ENCODE measurements at regions not wholly inside any gene's neighbourhood (a gene's known extent, or its start where the extent isn't known, plus 50 kb on each side); places are given as distances from the start of the nearest gene placed in this dataset.

DNA sequence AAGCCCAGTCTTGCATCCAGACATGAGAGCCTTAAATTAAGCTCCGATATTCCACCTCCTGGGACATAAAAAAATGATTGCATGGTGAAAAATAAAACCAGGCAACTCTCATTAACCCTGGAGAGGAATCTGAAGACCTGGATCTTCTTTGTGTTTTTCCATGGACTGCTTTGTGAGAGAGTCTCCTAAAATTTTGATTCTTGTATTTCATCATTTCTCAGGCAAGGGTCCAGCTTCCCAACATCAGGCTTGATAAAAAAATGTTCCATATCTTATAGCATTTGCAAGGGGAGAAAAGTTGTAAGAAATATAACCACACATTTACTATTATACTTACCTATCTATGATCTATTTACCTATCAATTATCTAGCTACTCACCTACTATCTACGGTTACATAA, 327.5 kb upstream of the SPHKAP start:
- Histone ChIP-seq H3K27me3 (ENCODE audit: control insufficient read depth, insufficient read depth, low read length) (no peaks in the 10 kb centered on the region), H3K9ac (ENCODE audit: low read length) (no peak overlapping the region), H3K4me1 (ENCODE audit: control insufficient read depth, insufficient read depth, low read length) (no peaks in the 10 kb centered on the region), H3K27ac (ENCODE audit: low read depth, low read length) (no peak overlapping the region), H3K36me3 (ENCODE audit: control insufficient read depth, insufficient read depth, low read length) (no peaks in the 10 kb centered on the region), H3K4me3 (ENCODE audit: low read length) (no peak overlapping the region)

DNA sequence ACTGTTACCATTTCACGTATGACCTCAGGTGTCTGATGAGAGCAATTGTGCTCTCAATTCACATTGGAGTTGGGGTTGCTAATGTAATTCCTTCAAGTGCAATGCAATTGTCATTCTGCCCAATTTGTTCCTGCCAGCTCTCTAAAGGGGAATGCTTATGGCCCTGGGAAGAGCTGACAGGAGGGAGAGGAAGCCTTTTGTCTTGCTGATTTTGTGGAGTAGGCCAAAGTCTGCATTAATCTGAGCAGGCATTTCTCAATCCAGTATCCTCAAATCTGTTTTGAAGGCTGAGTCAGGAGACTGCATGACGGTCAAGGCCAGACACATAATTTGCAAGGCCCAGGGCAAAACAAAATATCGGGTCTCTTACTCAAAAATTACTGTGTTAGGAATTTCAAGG, 326.4 kb upstream of the SPHKAP start:
- no peaks in the 10 kb centered on the region for H3K4me1 ChIP-seq (ENCODE audit: control insufficient read depth, insufficient read depth, low read length)
- no peak overlapping the region for H3K4me3 ChIP-seq (ENCODE audit: low read length)
- no peak overlapping the region for H3K27ac ChIP-seq (ENCODE audit: low read depth, low read length)
- H3K36me3 ChIP-seq (ENCODE audit: control insufficient read depth, insufficient read depth, low read length) = no peaks in the 10 kb centered on the region
- H3K9ac ChIP-seq (ENCODE audit: low read length) = no peak overlapping the region
- H3K27me3 ChIP-seq (ENCODE audit: control insufficient read depth, insufficient read depth, low read length) = no peaks in the 10 kb centered on the region

- no peaks in the 10 kb centered on the region for H3K4me1 ChIP-seq (ENCODE audit: control insufficient read depth, insufficient read depth, low read length)
- no peak overlapping the region for H3K4me3 ChIP-seq (ENCODE audit: low read length)
- no peak overlapping the region for H3K27ac ChIP-seq (ENCODE audit: low read depth, low read length)
- H3K9ac ChIP-seq (ENCODE audit: low read length) = no peak overlapping the region
- no peaks in the 10 kb centered on the region for H3K36me3 ChIP-seq (ENCODE audit: control insufficient read depth, insufficient read depth, low read length)
- no peaks in the 10 kb centered on the region for H3K27me3 ChIP-seq (ENCODE audit: control insufficient read depth, insufficient read depth, low read length)
Observed at GRCh38 chr2:228507231-228507824, 325.8 kb upstream of the SPHKAP start.

GRCh38 chr2:228503731-228504130, 322.2 kb upstream of the SPHKAP start:
- H3K4me1 ChIP-seq (ENCODE audit: control insufficient read depth, insufficient read depth, low read length) = no peaks in the 10 kb centered on the region
- no peaks in the 10 kb centered on the region for H3K36me3 ChIP-seq (ENCODE audit: control insufficient read depth, insufficient read depth, low read length)
- no peaks in the 10 kb centered on the region for H3K27me3 ChIP-seq (ENCODE audit: control insufficient read depth, insufficient read depth, low read length)
- no peak overlapping the region for H3K9ac ChIP-seq (ENCODE audit: low read length)
- H3K27ac ChIP-seq (ENCODE audit: low read depth, low read length) = no peak overlapping the region
- no peak overlapping the region for H3K4me3 ChIP-seq (ENCODE audit: low read length)

DNA sequence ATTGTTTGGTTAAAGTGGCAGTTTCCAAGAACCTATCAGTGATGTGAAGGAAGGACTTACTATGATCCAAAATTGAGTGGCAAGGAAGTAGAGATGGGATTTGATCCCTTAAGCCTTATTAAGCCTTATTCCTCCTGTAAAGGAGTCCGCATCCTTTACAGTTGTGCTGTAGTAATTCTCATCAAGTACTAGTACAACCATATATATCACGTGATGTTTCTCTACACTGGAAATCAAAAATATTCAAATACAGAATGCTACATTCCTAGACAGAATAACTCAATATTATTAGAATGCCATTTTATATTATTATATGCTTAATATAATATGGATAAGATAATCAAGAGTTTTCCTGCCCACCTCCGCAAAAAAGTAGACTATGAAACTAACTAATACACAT, 312.4 kb upstream of the SPHKAP start:
- no peaks in the 10 kb centered on the region for H3K4me1 ChIP-seq (ENCODE audit: control insufficient read depth, insufficient read depth, low read length)
- no peak overlapping the region for H3K9ac ChIP-seq (ENCODE audit: low read length)
- no peaks in the 10 kb centered on the region for H3K36me3 ChIP-seq (ENCODE audit: control insufficient read depth, insufficient read depth, low read length)
- no peaks in the 10 kb centered on the region for H3K27me3 ChIP-seq (ENCODE audit: control insufficient read depth, insufficient read depth, low read length)
- H3K27ac ChIP-seq (ENCODE audit: low read depth, low read length) = no peak overlapping the region
- no peak overlapping the region for H3K4me3 ChIP-seq (ENCODE audit: low read length)

DNA sequence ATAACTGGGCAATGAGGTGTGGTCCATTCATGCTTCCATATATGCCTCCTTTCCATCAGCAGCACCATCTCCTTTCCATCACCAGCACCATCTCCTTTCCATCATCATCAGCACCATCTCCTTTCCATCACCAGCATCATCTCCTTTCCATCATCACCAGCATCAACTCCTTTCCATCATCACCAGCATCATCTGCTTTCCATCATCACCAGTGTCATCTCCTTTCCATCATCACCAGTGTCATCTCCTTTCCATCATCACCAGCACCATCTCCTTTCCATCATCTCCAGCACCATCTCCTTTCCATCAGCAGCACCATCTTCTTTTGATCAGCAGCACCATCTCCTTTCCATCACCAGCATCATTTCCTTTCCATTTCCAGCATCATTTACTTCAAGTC, 297.5 kb upstream of the SPHKAP start:
- Histone ChIP-seq H3K27ac (ENCODE audit: low read depth, low read length) (no peak overlapping the region), H3K4me3 (ENCODE audit: low read length) (no peak overlapping the region), H3K27me3 (ENCODE audit: control insufficient read depth, insufficient read depth, low read length) (no peaks in the 10 kb centered on the region), H3K9ac (ENCODE audit: low read length) (no peak overlapping the region), H3K4me1 (ENCODE audit: control insufficient read depth, insufficient read depth, low read length) (no peaks in the 10 kb centered on the region), H3K36me3 (ENCODE audit: control insufficient read depth, insufficient read depth, low read length) (no peaks in the 10 kb centered on the region)

DNA sequence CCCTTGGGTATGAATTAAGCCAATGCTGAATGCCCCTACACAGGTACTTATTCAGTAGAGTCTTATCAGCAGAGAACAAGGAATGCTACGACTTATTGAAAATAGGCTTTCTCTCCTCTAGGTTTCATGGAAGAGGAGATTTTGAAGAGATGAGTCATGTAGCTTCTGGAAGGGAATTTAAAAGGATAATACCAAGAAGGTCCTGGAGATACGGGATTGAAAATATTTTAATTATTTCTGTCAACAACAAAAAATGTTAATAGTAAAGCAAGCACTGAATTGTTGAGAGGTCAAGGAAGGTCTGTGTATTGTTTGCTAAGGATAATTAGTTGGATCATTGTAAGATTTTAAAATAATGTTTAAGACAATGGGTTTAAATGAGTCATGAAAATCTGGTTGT, 293.0 kb upstream of the SPHKAP start:
- Histone ChIP-seq H3K4me1 (ENCODE audit: control insufficient read depth, insufficient read depth, low read length) (no peaks in the 10 kb centered on the region), H3K4me3 (ENCODE audit: low read length) (no peak overlapping the region), H3K27me3 (ENCODE audit: control insufficient read depth, insufficient read depth, low read length) (no peaks in the 10 kb centered on the region), H3K9ac (ENCODE audit: low read length) (no peak overlapping the region), H3K27ac (ENCODE audit: low read depth, low read length) (no peak overlapping the region), H3K36me3 (ENCODE audit: control insufficient read depth, insufficient read depth, low read length) (no peaks in the 10 kb centered on the region)

GRCh38 chr2:228469721-228470120, 288.2 kb upstream of the SPHKAP start:
- Histone ChIP-seq H3K36me3 (ENCODE audit: control insufficient read depth, insufficient read depth, low read length) (no peaks in the 10 kb centered on the region), H3K4me3 (ENCODE audit: low read length) (no peak overlapping the region), H3K27ac (ENCODE audit: low read depth, low read length) (no peak overlapping the region), H3K4me1 (ENCODE audit: control insufficient read depth, insufficient read depth, low read length) (no peaks in the 10 kb centered on the region), H3K27me3 (ENCODE audit: control insufficient read depth, insufficient read depth, low read length) (no peaks in the 10 kb centered on the region), H3K9ac (ENCODE audit: low read length) (no peak overlapping the region)

- Histone ChIP-seq H3K27me3 (ENCODE audit: control insufficient read depth, insufficient read depth, low read length) (no peaks in the 10 kb centered on the region), H3K36me3 (ENCODE audit: control insufficient read depth, insufficient read depth, low read length) (no peaks in the 10 kb centered on the region), H3K4me1 (ENCODE audit: control insufficient read depth, insufficient read depth, low read length) (no peaks in the 10 kb centered on the region), H3K4me3 (ENCODE audit: low read length) (no peak overlapping the region), H3K9ac (ENCODE audit: low read length) (no peak overlapping the region), H3K27ac (ENCODE audit: low read depth, low read length) (no peak overlapping the region)
Observed at GRCh38 chr2:228466851-228467250, 285.4 kb upstream of the SPHKAP start.

DNA sequence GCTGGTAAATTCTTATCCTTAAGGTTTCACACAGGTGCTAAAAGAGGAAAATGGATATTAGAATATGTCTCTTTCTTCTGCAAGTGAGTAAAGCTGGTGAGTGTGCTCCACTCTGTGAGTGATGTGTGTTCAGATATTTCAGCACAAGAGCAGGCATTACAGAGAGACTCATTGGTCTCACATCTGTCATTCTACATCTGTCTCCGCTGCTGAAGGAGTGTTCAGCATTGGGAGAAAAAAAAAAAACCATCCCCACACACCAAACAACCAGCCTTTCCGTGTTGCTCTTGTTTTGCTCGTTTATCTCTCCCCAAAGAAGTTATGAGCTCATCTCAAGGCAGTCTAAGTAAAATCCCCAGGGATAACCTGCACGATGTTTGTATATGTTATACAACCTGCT, 283.9 kb upstream of the SPHKAP start:
- Histone ChIP-seq H3K9ac (ENCODE audit: low read length) (no peak overlapping the region), H3K27me3 (ENCODE audit: control insufficient read depth, insufficient read depth, low read length) (no peaks in the 10 kb centered on the region), H3K27ac (ENCODE audit: low read depth, low read length) (no peak overlapping the region), H3K36me3 (ENCODE audit: control insufficient read depth, insufficient read depth, low read length) (no peaks in the 10 kb centered on the region), H3K4me1 (ENCODE audit: control insufficient read depth, insufficient read depth, low read length) (no peaks in the 10 kb centered on the region), H3K4me3 (ENCODE audit: low read length) (no peak overlapping the region)

DNA sequence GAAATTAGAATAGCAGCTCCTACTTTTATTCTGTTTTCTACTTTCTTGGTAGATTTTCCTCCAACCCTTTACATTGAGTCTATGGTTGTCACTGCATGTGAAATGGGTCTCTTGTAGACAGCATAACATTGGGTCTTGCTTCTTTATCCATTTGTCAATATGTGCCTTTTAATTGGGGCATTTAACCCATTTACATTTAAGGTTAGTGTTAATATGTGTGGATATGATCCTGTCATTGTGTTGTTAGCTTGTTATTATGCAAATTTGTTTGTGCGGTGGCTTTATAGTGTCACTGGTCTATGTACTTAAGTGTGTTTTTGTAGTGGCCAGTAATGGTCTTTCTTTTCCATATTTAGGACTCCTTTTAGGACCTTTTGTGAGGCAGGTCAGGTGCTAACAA, 276.9 kb upstream of the SPHKAP start:
- no peak overlapping the region for H3K4me3 ChIP-seq (ENCODE audit: low read length)
- H3K4me1 ChIP-seq (ENCODE audit: control insufficient read depth, insufficient read depth, low read length) = no peaks in the 10 kb centered on the region
- H3K27ac ChIP-seq (ENCODE audit: low read depth, low read length) = no peak overlapping the region
- no peaks in the 10 kb centered on the region for H3K36me3 ChIP-seq (ENCODE audit: control insufficient read depth, insufficient read depth, low read length)
- H3K27me3 ChIP-seq (ENCODE audit: control insufficient read depth, insufficient read depth, low read length) = no peaks in the 10 kb centered on the region
- no peak overlapping the region for H3K9ac ChIP-seq (ENCODE audit: low read length)

GRCh38 chr2:228447266-228447915, 265.9 kb upstream of the SPHKAP start:
- H3K9ac ChIP-seq (ENCODE audit: low read length) = no peak overlapping the region
- no peaks in the 10 kb centered on the region for H3K27me3 ChIP-seq (ENCODE audit: control insufficient read depth, insufficient read depth, low read length)
- no peak overlapping the region for H3K4me3 ChIP-seq (ENCODE audit: low read length)
- H3K36me3 ChIP-seq (ENCODE audit: control insufficient read depth, insufficient read depth, low read length) = no peaks in the 10 kb centered on the region
- H3K27ac ChIP-seq (ENCODE audit: low read depth, low read length) = no peak overlapping the region
- H3K4me1 ChIP-seq (ENCODE audit: control insufficient read depth, insufficient read depth, low read length) = no peaks in the 10 kb centered on the region

GRCh38 chr2:228446734-228447133, 265.2 kb upstream of the SPHKAP start:
- Histone ChIP-seq H3K27me3 (ENCODE audit: control insufficient read depth, insufficient read depth, low read length) (no peaks in the 10 kb centered on the region), H3K36me3 (ENCODE audit: control insufficient read depth, insufficient read depth, low read length) (no peaks in the 10 kb centered on the region), H3K9ac (ENCODE audit: low read length) (no peak overlapping the region), H3K27ac (ENCODE audit: low read depth, low read length) (no peak overlapping the region), H3K4me3 (ENCODE audit: low read length) (no peak overlapping the region), H3K4me1 (ENCODE audit: control insufficient read depth, insufficient read depth, low read length) (no peaks in the 10 kb centered on the region)
